CD4-positive, alpha-beta T cell treated with Interleukin-10 for 1 hour (primary cell): ENCODE measurements at regions not wholly inside any gene's neighbourhood (a gene's known extent, or its start where the extent isn't known, plus 50 kb on each side); places are given as distances from the start of the nearest gene placed in this dataset.
"Not testable (repeated sequence)": the region's sequence is repeated elsewhere in the genome, so short reads cannot be mapped to it uniquely, and the experiment has no call there.

Source experiments
- DNase-seq: peaks from one replicate; pipeline ENCODE4 v3.0.0-alpha.2; 2020

DNA sequence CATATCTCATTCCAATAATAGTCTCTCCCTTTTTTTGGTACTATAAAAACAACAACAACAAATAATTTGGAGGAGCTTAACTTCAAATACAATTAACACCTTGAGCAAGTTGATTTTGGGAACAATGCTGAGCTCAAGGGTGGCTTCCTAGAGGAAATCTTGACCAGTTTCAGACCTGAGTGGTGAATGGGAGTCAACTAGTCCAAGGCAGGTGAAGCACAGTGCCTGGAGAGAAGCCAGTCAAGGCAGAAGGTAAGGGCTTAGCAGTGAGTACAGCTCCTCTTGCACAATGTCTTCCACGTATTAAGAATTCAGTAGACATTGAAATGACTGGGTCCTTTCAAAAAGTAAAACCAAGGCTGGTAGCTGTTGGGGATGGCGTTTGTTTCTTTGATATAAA is 444.8 kb downstream of the ATP23 start:
- DNase-seq, result no peak

DNA sequence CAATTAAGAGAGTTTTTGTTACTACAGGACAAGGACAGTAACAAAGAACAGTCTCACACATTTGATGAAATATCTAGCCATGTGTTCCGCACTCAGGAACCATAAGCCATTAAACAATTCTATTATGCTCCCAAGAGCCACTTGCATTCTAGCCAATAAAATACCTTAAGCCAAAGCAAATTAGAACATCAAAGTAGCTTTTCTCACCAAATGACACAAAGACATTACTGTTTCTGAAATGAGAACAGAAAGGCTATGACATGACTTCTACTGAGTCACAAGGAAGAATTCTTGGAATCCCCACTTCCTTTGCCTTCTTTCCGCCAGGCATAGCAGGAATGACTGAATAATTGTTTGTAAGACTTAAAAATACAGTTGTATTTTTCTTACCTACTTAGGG is 445.8 kb downstream of the ATP23 start:
- DNase-seq, result no peak

DNA sequence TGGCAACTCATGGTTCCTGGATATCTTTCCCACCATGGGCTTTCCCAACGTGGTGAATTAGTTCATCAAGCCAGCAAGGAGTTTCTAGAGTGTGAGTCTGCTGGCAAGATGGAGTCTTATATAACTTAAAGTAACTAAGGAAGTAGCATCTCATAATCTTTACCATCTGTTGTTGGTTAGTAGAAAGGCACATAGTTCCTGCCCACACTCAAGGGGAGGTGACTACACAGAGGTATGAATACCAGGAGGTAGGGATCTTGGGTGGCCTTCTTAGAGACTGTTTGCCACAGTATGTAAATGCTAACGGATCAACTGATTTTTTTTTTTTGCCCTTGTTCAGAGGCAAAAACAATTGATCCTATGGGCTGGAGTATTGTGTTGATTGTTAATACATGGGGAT is 446.9 kb downstream of the ATP23 start:
- DNase-seq, result no peak

DNA sequence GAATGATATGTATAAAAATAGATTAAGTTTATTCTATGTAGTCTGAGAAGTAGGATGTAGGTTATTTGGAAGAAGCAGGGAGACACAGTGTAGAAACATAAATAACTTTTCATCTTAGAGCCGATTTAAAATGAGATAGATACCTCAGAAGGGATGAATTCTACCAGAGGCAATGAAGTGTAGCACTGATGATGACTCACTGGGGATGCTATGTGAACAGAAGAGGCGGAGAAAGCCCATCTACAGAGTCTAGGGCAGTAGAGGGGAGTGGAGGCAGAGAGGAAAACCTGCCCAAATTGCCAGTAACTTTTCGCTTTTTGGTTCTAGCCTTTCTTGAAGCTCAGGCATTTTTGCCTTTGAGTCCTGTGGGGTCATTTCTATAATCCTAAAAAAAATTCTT is 451.8 kb downstream of the ATP23 start:
- no peak for DNase-seq

DNA sequence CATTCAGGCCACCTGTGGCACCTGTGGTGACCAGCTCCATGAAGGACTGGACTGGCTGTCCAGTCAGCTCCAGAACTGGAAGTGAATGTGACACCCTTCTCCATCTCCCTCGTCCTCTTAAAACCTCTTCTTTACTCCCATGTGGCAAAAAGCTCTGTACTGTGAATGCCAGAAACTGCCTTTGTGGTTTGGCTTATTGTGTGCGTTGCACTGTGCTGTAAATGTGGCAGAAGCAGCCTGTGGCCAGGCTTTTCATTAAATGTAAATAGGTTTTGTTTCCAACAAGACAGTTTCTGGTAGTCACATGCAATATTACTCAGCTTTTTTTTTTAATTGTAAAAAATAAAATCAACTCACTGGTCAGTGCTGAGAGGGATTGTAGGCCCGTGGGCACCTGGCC is 453.7 kb downstream of the ATP23 start:
- no peak for DNase-seq

DNA sequence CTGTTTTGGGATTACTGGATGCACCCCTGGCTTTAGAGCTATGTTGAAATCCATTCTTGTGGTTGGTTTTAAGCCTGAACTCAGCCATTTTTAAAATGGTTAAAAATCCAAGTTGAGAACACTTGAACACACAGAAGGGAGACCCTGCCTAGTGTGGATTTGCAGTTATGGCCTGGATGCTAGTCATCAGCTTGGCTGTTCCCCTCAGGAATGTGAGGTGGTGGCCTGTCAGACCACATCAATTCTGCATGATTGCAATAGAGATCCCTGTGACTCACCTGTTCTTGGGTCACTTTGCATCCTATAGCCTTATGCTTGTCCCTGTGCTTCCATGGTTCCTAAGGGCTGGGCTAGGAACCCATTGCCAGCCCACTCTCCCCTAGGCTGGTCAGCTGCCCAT is 454.1 kb downstream of the ATP23 start:
- DNase-seq, result no peak

DNA sequence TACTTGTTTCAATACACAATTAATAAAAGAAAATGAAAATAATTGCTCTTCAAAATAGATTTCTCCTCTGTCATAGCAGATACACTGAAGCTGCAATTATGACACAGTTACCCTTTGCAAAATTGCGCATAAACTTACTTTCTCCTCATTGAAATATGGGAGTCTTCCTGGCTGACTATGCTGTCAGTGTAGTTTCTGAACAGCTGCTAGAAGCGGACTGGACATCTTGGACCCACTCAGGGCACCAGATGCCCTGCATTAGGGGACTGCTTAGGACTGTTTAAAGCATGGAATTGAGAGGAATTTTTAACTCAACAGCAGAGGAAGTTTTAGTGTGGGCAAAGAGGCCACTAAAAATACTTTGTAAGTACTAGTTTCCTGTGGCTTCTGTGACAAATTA is 454.9 kb downstream of the ATP23 start:
- DNase-seq, result no peak

DNA sequence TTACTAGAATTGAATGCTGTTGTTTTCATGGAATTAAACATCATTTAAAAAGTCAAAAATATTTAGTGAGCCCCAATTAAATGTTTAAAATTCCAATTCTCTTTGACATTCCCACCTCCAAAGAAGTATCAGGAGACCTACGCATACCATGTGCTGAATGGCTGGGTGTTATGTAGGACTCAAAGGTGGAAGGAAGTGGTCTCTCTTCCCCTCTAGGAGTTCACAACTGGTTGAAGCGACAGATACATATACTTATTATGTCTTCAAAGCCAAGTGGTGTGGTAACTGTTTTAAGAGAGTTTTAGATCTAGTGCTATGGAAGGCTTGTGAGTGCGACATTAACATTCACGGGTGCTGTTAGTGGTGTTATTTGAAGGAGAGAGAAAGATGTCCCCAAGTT is 464.0 kb downstream of the ATP23 start:
- no peak for DNase-seq

DNA sequence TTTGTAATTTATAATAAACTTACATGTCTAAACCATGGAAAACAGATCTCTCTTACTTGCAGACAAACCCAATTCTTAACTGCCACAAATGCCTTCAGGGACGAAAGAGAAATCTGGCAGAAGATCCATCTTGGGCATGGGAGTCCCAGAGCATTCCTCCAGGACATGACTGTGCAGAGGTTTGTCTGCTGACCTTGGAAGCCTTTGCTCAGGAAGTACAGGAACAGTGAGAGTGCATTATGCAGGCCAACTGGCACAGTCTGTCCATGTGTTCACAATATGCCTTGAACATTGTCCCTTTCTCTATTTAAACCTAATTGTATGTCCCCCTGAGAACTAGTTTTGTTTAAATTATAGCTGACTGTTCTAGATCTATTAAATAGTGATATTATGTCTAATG is 467.1 kb downstream of the ATP23 start:
- DNase-seq, result no peak

DNA sequence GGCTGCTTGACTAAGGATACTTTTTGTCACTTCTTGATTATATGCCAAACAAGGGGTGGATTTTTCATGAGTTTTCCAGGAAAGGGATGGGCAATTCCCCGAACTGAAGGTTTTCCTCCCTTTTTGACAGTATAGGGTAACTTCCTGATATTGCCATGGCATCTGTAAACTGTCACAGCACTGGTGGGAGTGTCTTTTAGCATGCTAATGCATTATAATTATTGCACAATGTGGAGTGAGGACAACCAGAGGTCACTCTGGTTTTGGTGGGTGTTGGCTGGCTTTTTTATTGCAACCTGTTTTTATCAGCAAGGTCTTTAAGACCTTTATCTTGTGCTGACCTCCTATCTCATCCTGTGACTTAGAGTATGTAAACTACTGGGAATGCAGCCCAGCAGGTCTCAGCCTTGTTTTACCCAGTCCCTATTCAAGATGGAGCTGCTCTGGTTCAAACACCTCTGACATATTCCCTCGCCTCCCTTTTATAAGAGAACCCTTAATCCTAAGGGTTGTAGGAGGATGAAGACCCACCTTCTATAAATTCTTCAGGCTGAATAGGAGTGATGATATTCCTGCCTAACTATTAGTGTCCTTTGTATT is 471.2 kb downstream of the ATP23 start:
- DNase-seq, result no peak

DNA sequence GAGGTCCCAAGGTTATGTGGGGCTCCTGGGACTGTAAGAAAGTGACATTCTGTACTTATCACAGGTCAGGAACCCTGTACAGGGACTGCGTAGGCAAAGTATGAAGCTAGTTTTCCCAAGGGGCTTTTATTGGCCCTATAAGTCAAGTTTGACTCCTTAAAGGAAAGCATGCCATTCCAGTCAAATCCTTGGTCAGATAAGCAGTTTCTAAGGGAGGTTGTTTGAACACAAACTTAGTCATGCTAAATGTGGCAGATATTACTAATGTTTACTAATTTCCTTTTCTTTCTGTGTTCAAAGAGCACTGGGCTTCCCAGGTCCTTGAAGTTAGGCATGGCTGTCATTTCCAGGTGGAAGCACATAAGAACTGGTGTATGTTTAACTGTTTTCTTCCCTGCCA is 472.4 kb downstream of the ATP23 start:
- DNase-seq, result no peak

DNA sequence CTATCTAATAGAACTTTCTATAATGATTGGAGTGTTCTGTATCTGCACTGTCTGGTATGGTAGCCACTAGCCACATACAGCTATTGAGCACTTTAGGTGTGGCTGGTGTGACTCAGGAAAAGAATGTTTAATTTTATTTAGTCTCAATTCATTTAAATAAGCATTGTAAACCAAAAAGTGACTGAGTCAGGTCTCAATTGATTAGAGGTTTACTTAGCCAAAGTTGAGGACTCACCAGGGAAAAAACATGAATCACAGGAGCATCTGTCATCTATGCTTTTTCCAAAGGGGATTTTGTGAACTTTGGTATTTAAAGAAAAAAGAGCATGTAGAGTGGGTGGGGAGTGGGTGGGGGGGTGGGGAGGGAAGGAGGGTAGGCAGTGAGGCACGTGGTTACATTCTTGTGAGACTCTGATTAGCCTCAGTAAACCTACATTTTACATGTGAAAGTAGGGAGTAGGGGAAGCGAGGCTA is 473.1 kb downstream of the ATP23 start:
- DNase-seq, result no peak

DNA sequence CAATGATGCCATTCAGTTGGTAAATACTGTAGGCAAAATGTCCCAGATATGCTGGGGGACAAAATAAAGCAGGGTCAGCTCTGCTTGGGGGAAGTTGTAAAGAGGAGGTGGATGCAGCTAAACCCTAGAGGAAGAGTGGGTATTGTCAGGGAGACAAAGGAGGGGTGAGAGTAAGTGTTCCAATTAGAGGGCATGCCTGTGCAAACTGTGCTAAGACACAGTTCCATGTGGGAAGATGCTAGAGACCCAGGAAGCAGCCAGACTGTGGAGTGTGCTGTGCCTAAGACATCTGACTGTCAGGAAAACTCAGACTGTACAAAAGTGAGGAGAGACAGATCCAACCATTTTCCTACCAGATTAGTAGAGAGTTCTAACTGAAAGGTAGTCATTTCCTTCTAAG is 474.3 kb downstream of the ATP23 start:
- no peak for DNase-seq

DNA sequence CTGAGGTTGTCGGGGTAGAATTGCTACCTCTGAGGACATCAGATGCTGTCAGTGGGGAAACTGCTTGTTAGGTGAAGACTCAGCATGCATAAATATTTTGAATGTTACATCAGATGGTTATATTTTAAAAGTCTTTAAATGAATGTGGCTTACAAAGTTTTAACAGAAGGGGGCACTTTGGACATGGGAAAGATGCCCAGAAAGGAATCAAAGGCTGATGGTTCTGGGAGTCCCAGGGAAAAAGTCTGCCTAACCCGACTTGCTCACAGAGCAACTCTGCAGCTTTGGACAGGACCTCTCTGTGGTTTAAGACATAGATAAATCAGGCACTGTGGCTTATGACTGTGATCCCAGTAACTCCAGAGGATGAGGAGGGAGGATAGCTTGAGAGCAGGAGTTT is 474.9 kb downstream of the ATP23 start:
- no peak for DNase-seq

DNA sequence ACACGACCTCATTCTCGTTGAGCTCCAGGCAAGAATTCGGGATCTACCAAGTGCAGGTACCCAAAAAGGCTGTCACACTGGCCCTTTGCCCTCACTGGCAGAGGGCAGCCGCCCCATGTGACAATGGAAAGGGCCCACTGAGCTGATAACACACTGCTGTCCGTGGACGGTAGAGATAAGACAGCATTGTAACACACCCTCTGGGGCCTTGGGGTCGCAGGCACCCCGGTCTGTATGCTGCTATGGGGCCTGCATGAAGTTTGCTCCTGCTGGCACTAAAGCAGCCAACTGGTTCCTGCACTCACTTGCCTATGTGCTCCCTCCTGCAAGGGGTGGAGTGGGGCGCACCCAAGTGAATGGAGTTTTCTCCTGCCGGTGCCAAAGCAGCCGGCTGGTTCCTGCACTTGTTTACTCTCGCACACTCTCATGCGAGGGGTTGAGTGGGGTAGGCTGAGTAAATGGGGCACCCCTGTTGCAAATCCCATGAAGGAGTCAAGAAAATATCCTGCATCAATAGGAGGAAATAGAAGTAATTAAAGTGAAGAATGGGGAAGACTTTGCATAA is 477.9 kb downstream of the ATP23 start:
- DNase-seq, result no peak

DNA sequence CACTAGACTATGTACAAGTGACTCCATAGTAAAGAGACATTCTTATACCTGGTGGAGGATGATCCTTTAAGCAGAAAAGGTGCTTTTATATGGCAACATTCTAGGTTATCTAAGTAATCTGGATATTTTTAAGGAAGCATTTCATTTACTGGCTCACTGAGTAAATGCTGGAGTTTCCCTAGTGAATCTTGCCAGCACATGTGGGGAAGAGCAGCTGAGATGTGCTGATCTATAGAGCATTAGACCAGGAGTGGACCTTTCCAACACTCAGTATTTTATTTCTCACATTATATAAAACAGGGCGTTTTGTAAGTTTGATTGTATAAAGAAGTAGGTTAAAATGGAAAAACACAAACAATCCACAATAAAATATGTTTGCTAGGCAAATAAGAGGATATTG is 478.5 kb downstream of the ATP23 start:
- no peak for DNase-seq

DNA sequence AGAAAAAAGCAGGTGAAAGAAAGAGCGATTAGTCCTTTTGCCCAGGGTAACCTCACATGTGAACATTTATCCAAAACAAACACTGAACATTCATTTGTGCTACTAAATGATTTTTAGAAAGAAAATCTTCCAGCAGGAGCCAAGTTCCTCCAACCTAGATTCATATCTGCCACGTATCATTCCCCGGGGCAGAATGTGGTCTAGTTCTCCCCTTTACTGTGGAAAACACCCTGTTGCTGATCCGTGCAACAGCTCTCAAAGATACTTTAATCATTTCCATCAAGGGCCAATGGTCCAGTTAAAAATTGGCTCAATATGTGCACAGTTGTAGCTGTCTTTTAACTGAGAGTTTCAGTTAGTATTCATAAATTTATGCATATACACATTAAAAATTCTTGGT is 479.1 kb downstream of the ATP23 start:
- DNase-seq, result no peak

DNA sequence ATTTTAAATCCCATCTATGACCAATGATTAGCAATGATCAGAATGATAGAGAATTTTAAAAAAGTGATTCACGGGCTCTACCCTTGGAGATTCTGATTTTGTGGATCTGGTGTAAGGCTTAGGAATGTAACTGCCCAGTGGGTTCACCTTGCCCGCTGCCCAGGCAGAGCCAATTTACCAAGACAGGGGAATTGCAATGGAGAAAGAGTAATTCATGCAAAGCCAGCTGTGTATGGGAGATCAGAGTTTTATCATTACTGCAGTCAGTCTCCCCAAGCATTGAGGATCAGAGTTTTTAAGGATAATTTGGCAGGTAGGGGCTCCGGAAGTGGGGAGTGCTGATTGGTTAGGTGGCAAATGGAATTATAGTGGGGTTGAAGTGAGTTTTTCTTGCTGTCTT is 480.6 kb downstream of the ATP23 start:
- no peak for DNase-seq

DNA sequence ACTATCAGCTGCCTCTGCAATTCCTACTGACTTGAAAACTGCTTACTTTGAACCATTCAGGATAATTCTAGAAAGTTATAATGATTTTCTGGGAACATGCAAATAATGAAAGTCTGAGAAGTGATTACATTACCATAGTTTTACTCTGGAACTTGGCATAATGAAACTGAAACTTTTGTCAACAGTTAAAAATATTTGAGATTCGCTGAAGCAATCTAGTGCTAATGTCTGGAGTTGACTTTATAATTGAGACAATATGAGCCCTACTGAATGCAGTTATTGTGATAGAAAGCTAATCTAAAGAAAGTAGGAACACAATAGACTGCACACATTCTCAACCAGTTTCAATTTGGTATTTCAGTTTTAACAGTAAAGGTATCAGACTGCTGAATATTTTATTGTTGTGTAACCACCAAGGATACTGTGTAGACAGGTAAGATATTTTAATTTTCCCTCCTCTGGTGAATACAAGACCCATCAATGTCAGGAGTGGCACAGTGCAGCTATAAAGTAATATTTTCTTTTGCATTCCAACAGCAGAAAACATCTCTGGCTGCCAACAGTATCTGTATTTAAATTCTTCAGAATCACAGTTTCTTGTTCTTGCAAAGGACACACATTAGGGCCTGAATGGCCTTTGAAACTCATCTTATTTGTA is 483.5 kb downstream of the ATP23 start:
- no peak for DNase-seq

DNA sequence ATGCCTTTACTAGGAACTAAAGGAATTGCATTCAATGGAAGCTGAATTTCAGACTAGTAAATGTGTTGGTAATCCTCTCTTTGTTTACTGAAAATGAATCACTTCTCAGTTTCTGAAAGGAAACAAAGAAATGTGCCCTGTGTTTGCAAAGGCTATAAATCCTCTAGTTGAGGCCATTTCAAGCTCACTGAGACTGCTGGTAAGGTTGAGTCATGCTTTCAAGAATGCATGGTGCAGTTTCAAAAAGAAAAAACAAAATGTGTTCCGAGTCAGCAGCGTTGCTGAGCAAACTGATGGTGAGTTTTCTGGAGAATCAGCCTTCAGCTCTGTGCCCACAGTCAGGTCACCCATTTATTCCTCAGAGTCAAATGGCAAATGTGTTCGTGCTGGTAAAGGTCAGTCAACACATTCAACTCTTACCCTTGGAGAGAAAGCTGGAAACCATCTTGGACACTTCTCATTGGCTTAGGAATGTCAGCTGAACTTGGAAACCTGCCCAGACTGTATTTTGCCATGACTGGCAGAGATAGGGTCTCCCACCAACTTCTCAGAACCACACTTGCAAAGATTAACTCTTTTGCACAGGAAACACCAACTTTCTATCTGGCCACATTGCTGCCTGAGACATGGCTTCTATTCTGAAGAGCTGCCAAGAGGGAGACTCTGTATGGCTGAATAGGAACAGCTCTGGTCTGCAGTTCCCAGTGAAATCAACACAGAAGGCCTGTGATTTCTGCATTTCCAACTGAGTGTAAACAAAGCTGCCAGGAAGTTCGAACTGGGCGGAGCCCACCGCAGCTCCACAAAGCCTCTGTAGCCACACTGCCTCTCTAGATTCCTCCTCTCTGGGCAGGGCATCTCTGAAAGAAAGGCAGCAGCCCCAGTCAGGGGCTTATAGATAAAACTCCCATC is 484.4 kb downstream of the ATP23 start:
- peak; percentile 3 for DNase-seq

DNA sequence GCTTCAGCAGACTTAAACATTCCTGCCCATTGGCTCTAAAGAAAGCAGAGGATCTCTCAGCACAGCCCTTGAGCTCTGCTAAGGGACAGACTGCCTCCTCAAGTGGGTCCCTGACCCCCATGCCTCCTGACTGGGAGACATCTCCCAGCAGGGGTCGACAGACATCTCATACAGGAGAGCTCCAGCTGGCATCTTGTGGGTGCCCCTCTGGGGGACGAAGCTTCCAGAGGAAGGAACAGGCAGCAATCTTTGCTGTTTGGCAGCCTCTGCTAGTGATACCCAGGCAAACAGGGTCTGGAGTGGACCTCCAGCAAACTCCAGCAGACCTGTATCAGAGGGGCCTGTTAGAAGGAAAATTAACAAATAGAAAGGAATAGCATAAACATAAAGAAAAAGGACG is 485.1 kb downstream of the ATP23 start:
- not testable (repeated sequence) for DNase-seq

DNA sequence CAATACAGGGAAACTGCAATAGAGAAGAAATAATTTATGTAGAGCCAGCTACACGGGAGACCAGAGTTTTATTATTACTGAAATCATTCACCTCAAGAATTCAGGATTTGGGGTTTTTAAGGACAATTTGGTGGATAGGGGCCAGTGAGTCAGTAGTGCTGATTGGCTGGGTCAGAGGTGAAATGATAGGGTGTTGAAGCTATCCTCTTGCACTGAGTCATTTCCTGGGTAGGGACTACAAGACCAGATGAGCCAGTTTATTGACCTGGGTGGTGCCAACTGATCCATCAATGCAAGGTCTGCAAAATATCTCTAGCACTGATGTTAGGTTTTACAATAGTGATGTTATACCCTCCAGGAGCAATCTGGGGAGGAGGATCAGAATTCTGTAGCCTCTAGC is 486.3 kb downstream of the LRIG3 start:
- DNase-seq, result no peak

DNA sequence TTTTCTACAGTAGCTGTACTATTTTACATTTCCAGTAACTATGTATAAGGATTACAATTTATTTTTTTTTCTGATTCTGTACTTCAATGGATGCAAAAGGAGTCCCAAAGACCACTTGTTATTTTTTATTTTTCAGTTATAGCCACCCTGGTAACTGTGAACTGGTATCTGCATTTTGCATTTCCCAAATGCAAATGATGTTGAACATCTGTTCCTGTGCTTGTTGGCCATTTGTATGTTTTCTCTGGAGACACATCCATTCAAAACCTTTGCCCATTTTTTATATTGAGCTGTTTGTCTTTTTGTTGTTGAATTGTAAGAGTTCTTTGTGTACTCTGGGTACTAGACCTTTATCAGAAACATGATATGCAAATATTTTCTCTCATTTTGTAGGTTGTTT is 485.6 kb downstream of the LRIG3 start:
- DNase-seq, result no peak

DNA sequence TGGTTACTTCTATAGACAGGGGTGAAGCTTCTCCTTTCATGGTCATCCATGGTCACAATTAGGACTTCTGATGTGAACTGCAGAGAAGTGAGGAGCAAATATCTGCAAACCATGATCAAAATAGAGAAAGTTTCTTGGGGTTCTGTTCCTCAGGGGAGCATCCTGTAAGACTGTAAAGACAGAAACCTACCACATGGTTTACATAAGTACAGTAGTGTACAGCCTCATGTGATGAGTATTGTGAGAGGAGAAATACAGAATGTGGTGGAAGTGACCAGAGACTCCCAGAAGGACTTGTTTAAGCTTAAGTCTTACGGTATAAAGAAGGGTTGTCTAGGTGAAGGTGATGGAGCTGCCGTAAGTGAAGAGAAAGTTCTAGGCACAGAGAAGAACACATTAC is 484.7 kb downstream of the LRIG3 start:
- DNase-seq, result no peak
